ENCODE measurements at regions not wholly inside any gene's neighbourhood (a gene's known extent, or its start where the extent isn't known, plus 50 kb on each side); places are given as distances from the start of the nearest gene placed in this dataset.

GRCh38 chr9:124179196-124180071 lies 78.3 kb upstream of the NEK6 start:
- DNase-seq (ENCODE audit: low spot score): no peak

GRCh38 chr9:124180557-124180956 lies 77.2 kb upstream of the NEK6 start:
- no peak for DNase-seq (ENCODE audit: low spot score)

GRCh38 chr9:124182741-124183140 lies 75.0 kb upstream of the NEK6 start:
- no peak for DNase-seq (ENCODE audit: low spot score)

- no peak for DNase-seq (ENCODE audit: low spot score)
These were observed 74.0 kb upstream of the NEK6 start for GRCh38 chr9:124183772-124184171.

- no peak for DNase-seq (ENCODE audit: low spot score)
These were observed 72.3 kb upstream of the NEK6 start for GRCh38 chr9:124185413-124185812.

- no peak for DNase-seq (ENCODE audit: low spot score)
These were observed 70.4 kb upstream of the NEK6 start for GRCh38 chr9:124187311-124187710.

- DNase-seq (ENCODE audit: low spot score): no peak
These were observed 69.2 kb upstream of the NEK6 start for GRCh38 chr9:124188331-124189110.

- no peak for DNase-seq (ENCODE audit: low spot score)
These were observed 67.0 kb upstream of the NEK6 start for GRCh38 chr9:124190761-124191160.

- no peak for DNase-seq (ENCODE audit: low spot score)
These were observed 65.9 kb upstream of the NEK6 start for GRCh38 chr9:124191691-124192395.

GRCh38 chr9:124196814-124197176 lies 61.0 kb upstream of the NEK6 start:
- DNase-seq (ENCODE audit: low spot score): no peak

- DNase-seq (ENCODE audit: low spot score): no peak
These were observed 60.3 kb upstream of the NEK6 start for GRCh38 chr9:124197177-124198095.

- DNase-seq (ENCODE audit: low spot score): no peak
These were observed 59.4 kb upstream of the NEK6 start for GRCh38 chr9:124198331-124198730.

- no peak for DNase-seq (ENCODE audit: low spot score)
These were observed 58.8 kb upstream of the NEK6 start for GRCh38 chr9:124198948-124199347.

- DNase-seq (ENCODE audit: low spot score): no peak
These were observed 58.3 kb upstream of the NEK6 start for GRCh38 chr9:124199474-124199873.

- DNase-seq (ENCODE audit: low spot score): peak; percentile 4
These were observed 55.2 kb upstream of the NEK6 start for GRCh38 chr9:124202447-124202971.

- DNase-seq (ENCODE audit: low spot score): no peak
These were observed 51.9 kb upstream of the NEK6 start for GRCh38 chr9:124205686-124206352.

GRCh38 chr9:124206391-124206790 lies 51.4 kb upstream of the NEK6 start:
- no peak for DNase-seq (ENCODE audit: low spot score)

All from hematopoietic multipotent progenitor cell treated with erythropoietin and hydrocortisone succinate and interleukin-3 and kit ligand, for 15 days (in vitro differentiated cells).